Upper lobe of left lung (tissue), 4 donors: ENCODE measurements at regions not wholly inside any gene's neighbourhood (a gene's known extent, or its start where the extent isn't known, plus 50 kb on each side); places are given as distances from the start of the nearest gene placed in this dataset.

Source experiments
- EP300 ChIP-seq, 4 donors: sonication (generic); formaldehyde crosslinking; IDR thresholded peaks; one replicate each; pipeline ENCODE4 v1.5.1; 2017; ENCODE audit warnings: antibody characterized with exemption in 4 of 4, control low read depth in 2 of 4
- POLR2A ChIP-seq, 4 donors: fragments of 450-650 bp; IDR thresholded peaks; one replicate each; pipeline ENCODE4 v1.5.1; 2016 to 2017; ENCODE audit warnings: antibody characterized with exemption in 4 of 4, mild to moderate bottlenecking in 2 of 4
- POLR2AphosphoS5 ChIP-seq, 2 donors: sonication (generic); formaldehyde crosslinking; IDR thresholded peaks; one replicate each; pipeline ENCODE4 v1.5.1; 2017; ENCODE audit warnings: antibody characterized with exemption in 2 of 2
- TF ChIP-seq, protein P1 (sequence below), 6 experiments: fragments of 450-650 bp in 4 of 6; fragments of 200-600 bp in 2 of 6; sonication (generic) in 2 of 6; IDR thresholded peaks; one replicate each; pipeline ENCODE4 v1.5.1; 2016 to 2019; ENCODE audit warnings: antibody characterized with exemption in 6 of 6

- TF ChIP-seq, protein P1, sequence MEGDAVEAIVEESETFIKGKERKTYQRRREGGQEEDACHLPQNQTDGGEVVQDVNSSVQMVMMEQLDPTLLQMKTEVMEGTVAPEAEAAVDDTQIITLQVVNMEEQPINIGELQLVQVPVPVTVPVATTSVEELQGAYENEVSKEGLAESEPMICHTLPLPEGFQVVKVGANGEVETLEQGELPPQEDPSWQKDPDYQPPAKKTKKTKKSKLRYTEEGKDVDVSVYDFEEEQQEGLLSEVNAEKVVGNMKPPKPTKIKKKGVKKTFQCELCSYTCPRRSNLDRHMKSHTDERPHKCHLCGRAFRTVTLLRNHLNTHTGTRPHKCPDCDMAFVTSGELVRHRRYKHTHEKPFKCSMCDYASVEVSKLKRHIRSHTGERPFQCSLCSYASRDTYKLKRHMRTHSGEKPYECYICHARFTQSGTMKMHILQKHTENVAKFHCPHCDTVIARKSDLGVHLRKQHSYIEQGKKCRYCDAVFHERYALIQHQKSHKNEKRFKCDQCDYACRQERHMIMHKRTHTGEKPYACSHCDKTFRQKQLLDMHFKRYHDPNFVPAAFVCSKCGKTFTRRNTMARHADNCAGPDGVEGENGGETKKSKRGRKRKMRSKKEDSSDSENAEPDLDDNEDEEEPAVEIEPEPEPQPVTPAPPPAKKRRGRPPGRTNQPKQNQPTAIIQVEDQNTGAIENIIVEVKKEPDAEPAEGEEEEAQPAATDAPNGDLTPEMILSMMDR (IDR thresholded peaks at IDR 0.05), result no peak
- TF ChIP-seq EP300 (IDR thresholded peaks at IDR 0.05) (no peak), POLR2AphosphoS5 (IDR thresholded peaks at IDR 0.05) (no peak), POLR2A (IDR thresholded peaks at IDR 0.05) (no peak)
Measured at GRCh38 chr9:82491604-82492003, 503.0 kb downstream of the SPATA31D1 start.
